NCI-H446 (cell line): ENCODE measurements at regions not wholly inside any gene's neighbourhood (a gene's known extent, or its start where the extent isn't known, plus 50 kb on each side); places are given as distances from the start of the nearest gene placed in this dataset.
"Not testable (repeated sequence)": the region's sequence is repeated elsewhere in the genome, so short reads cannot be mapped to it uniquely, and the experiment has no call there.

Experiments
- DNase-seq, 2 experiments: peaks; one replicate each; lab custom pipeline; 2025; lab: John Stamatoyannopoulos, UW

DNA sequence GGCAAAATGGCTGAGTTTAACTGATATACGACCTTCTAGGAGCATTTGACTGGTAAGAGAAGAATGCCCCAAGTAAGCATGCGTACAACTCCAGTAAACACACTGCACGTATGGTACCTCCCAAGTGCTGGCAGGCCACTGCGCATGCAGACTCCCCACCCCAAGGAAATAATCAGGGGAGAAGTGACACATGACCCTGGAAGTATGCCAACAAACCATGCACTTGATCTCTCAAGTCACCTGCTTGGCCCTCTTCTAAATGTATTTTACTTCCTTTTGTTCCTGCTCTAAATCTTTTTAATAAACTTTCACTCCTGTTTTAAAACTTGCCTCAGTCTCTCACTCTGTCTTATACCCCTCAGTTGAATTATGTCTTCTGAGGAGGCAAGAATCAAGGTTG is 129.8 kb upstream of the COL5A2 start:
- DNase-seq: no peak

GRCh38 chr2:189312211-189312610 is 129.1 kb upstream of the WDR75 start:
- DNase-seq: no peak

DNA sequence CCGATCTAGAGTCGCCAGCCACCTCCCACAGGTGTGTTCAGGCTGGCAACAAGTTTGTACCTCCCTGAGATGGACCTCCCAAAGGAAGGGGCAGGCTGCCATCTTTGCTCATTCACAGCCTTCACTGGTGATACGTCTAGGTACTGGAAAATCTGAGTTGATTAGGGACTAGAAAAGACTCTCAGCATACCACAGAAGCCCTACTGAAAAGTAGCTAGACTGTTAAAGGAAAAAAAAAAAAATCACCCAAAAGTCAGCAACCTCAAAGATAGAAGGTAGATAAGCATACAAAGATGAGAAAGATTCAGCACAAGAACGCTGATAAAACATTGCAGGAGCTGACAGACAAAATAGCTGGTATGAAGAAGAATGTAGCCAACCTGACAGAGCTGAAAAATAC is 128.6 kb upstream of the WDR75 start:
- no peak for DNase-seq

GRCh38 chr2:189318761-189319160 is 122.5 kb upstream of the WDR75 start:
- DNase-seq: no peak

DNA sequence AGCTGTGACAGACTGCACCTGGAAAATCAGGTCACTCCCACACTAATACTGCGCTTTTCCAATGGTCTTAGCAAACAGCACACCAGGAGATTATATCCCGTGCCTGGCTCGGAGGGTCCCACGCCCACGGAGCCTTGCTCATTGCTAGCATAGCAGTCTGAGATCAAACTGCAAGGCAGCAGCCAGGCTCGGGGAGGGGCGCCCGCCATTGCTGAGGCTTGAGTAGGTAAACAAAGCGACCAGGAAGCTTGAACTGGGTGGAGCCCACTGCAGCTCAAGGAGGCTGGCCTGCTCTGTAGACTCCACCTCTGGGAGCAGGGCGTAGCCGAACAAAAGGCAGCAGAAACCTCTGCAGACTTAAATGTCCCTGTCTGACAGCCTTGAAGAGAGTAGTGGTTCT is 121.8 kb upstream of the WDR75 start:
- not testable (repeated sequence) for DNase-seq

DNA sequence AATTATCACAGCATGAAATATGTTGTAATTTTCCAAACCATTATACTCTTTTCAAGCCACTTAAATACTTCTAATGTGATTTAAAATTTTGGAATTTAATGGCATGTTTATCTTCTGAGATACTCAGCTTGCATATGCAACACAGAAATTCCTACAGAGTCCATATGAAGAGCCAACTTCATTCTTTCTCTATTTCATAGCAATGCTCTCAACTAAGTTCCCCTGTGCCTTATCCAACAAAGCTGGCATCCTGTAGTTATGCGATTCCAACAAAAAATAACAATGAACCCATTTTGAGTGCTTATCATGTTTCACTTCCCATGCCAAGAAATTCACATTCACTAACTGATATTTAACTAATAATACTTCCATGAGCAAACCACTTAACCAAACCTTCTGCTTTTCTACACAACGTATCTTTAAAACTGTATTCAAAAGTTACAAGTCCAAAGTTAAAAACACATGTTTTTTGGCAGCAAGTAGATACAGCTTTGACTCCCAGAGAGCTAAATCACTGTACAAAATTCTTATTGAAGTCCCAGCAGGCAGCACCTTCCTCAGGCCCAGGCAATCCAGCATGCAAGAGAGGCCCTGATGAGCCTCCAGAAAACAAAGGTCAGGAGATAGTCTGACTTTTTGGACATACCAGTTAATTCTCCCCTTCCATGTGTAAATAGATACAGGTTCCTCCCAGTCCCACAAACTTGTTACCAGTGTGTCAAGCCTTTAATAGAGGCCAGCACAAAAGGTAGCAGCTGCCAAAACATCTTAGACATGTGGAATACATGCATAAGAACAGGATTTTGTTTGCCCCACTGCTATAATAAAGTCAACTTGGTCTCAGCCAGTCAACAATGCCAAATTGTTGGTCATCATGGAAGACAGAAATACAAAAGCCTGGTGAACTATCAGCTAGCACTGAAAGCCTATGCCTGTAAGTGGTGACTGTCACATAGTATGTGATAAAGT is 113.1 kb upstream of the WDR75 start:
- DNase-seq: no peak

- no peak for DNase-seq
These were observed 112.4 kb upstream of the WDR75 start for GRCh38 chr2:189328848-189329245.

DNA sequence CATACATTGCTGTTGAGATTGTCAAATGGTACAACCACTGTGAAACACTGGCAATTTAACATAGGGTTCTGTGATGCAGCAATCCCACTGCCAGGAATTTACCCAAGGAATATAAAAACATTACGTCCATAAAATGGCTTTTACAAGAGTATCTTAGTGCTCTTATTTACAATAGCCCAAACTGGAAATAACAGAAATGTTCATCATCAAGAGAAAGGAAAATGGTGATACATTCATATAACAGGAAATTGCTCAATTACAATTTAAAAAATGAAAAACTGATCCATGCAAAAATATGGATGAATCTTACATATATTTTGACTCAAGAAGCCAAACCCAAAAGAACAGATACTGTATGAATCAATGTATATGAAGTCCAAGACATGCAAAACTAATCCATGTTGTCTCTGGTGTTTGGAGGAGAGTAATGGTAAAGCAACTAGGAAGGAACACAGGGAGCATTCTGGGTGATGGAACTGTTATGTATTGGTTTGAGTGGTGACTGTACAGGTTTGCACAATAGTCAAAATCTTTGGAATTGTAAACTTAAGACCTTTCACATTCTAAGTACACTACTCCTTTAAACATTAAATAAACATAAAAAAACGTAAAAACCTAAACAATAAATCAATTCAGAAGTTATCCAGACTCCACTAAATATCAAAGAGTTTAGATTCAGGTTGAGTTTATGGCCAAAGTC is 104.8 kb upstream of the WDR75 start:
- DNase-seq: no peak

DNA sequence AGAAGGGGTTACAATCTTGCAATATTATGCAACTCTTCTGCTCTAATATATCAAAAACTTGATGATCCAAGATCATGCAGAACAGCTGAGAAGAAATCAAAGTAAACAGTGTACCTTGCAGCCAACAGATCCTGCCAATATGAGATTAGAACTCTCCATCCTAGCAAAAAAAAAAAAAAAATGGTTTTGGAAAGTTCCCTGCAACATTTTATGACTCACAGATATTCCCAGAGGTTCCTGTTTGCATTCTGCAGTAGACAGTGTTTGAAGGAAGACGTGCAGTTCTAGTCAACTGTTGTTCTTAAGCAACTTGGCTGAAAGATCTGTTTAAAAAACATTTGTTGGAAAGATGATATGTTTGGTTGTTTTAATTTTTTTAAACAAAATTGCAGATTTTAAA is 103.6 kb upstream of the WDR75 start:
- DNase-seq: peak in 1 of 2 experiments; percentile 40

- peak in 1 of 2 experiments; percentile 21 for DNase-seq
These were observed 103.2 kb upstream of the WDR75 start for GRCh38 chr2:189338115-189338514.

- DNase-seq: no peak
These were observed 100.2 kb upstream of the WDR75 start for GRCh38 chr2:189341077-189341476.

GRCh38 chr2:189344043-189344442 is 97.2 kb upstream of the WDR75 start:
- DNase-seq: no peak

- DNase-seq: peak; percentile 11 to 74
These were observed 93.7 kb upstream of the WDR75 start for GRCh38 chr2:189347540-189347939.

DNA sequence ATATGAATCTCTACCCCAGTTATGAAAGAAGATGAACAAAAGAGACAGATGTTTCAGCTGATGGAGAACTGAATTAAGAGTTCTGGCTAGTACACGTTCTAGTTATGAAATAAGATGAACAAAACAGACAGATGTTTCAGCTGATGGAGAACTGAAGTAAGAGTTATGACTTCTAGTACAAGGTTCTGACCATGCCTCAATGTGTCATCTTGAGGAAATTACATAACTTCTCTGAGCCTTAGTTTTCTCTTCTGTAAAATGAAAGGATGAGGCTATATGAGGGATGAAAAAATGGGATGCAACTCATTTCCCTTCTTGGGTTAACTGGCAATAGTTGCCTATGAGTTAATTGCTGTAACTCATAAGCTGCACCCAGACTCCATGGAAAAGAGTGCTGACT is 92.9 kb upstream of the WDR75 start:
- no peak for DNase-seq

- DNase-seq: no peak
These were observed 90.6 kb upstream of the WDR75 start for GRCh38 chr2:189350540-189351209.

- not testable (repeated sequence) for DNase-seq
These were observed 89.3 kb upstream of the WDR75 start for GRCh38 chr2:189351933-189352332.

GRCh38 chr2:189357375-189357774 is 83.9 kb upstream of the WDR75 start:
- not testable (repeated sequence) for DNase-seq

DNA sequence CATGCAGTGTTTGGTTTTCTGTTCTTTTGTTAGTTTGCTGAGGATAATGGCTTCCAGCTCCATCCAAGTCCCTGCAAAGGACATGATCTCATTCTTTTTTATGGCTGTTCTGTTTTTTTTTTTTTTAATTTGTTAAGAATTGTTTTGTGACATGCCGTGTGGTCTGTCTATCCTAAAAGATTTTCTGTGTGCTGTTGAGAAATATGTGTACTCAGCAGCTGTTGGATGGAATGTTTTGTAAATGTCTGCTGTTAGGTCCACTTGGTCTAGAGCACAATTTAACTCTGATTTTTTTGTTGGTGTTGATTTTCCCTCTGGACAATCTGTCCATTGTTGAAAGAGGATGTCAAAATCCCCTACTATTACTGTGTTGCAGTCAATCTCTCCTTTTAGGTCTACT is 80.4 kb upstream of the WDR75 start:
- no peak for DNase-seq

GRCh38 chr2:189362283-189362682 is 79.0 kb upstream of the WDR75 start:
- DNase-seq: no peak

DNA sequence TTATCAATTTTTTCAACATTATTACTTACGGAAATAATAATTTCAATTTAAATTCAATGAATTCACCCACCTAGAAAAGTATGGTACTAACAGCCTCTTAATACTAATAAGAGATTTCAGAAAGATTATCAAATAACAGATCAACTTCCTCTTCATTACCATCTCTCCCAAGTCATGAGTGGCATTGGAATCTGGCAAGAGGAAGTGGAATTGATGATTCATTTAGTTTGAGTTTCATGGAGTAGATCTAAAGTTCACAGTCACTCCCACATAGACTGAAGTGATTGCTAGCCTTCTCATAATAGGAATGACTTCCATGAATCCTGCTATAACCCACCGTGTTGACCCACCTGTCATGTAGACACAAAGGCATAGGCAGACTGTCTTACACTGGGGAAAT is 77.7 kb upstream of the WDR75 start:
- no peak for DNase-seq

GRCh38 chr2:189364607-189365006 is 76.7 kb upstream of the WDR75 start:
- no peak for DNase-seq

GRCh38 chr2:189366349-189366748 is 74.9 kb upstream of the WDR75 start:
- no peak for DNase-seq

DNA sequence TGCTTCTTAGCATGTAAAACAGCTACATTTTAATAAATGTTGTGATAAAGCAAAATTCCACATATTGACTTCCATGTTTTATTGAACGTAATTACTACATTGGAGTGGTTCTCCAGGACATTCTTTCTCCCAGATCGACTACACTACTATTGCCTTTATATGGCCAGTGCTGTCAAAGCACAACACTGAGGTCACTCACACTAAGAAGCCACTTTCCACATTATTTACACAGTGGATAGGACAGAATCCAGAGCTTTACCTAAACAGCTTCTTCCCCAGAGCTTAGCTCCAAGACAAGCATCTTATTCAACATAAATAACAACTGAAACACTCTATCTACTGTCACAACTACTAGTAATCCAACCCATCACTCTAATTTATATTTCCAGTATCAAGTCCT is 73.9 kb upstream of the WDR75 start:
- no peak for DNase-seq
